WTC11 (cell line): ENCODE measurements at regions not wholly inside any gene's neighbourhood (a gene's known extent, or its start where the extent isn't known, plus 50 kb on each side); places are given as distances from the start of the nearest gene placed in this dataset.

Experiments
- ATAC-seq: fragments of 200-7000 bp; cut with Tn5 transposase; 2 replicates; pipeline ENCODE4 v1.10.0; 2021; ENCODE audit warnings: mild to moderate bottlenecking, moderate library complexity
- CTCF ChIA-PET: fragments of 300-600 bp; sonication (Branson Sonifier 250); formaldehyde crosslinking; loops from one replicate; lab custom pipeline; 2021; ENCODE audit warnings: antibody characterized with exemption; lab: Charles Lee
- POLR2A ChIA-PET: fragments of 350-600 bp; sonication (Branson Sonifier 250); formaldehyde crosslinking; loops from one replicate; lab custom pipeline; 2021; ENCODE audit warnings: antibody characterized with exemption; lab: Charles Lee
- DNase-seq: peaks from one replicate; pipeline ENCODE4 v3.0.0; 2021; ENCODE audit warnings: low spot score
- H3K27ac Mint-ChIP-seq: 2 replicates; pipeline ENCODE4 v1.8.0; 2021; ENCODE audit warnings: mixed read lengths
- H3K27me3 Mint-ChIP-seq: 2 replicates; pipeline ENCODE4 v1.8.0; 2021; ENCODE audit warnings: low read depth, mild to moderate bottlenecking, moderate library complexity, mixed read lengths
- H3K36me3 Mint-ChIP-seq: 2 replicates; pipeline ENCODE4 v1.8.0; 2021; ENCODE audit warnings: mixed read lengths
- H3K4me1 Mint-ChIP-seq: 2 replicates; pipeline ENCODE4 v1.8.0; 2022; ENCODE audit warnings: mixed read lengths
- H3K4me3 Mint-ChIP-seq: 2 replicates; pipeline ENCODE4 v1.8.0; 2021; ENCODE audit warnings: mild to moderate bottlenecking, moderate library complexity, mixed read lengths
- H3K9me3 Mint-ChIP-seq: 2 replicates; pipeline ENCODE4 v1.8.0; 2021; ENCODE audit warnings: mixed read lengths
- EMX1 ChIP-seq: fragments of 250-450 bp; sonication (Bioruptor Pico); IDR thresholded peaks from 2 replicates; pipeline ENCODE4 v1.8.0; 2021; ENCODE audit warnings: mild to moderate bottlenecking
- ESRRA ChIP-seq: sonication (generic); formaldehyde crosslinking; IDR thresholded peaks from 2 replicates; pipeline ENCODE4 v1.8.1; 2022; ENCODE audit warnings: mild to moderate bottlenecking, missing genetic modification reagents, borderline replicate concordance
- FOXP1 ChIP-seq: sonication (generic); formaldehyde crosslinking; IDR thresholded peaks from 2 replicates; pipeline ENCODE4 v1.8.0; 2022; ENCODE audit warnings: missing genetic modification reagents, mild to moderate bottlenecking, moderate library complexity, borderline replicate concordance
- GTF2I ChIP-seq: fragments of 250-450 bp; sonication (Bioruptor Pico); conservative IDR thresholded peaks from 2 replicates; pipeline ENCODE4 v1.4.0; 2021; ENCODE audit warnings: mild to moderate bottlenecking
- JAZF1 ChIP-seq: fragments of 250-450 bp; sonication (Bioruptor Pico); IDR thresholded peaks from 2 replicates; pipeline ENCODE4 v1.9.0; 2021; ENCODE audit warnings: moderate library complexity, mild to moderate bottlenecking, inconsistent platforms
- OVOL2 ChIP-seq: fragments of 250-450 bp; sonication (Bioruptor Pico); IDR thresholded peaks from 2 replicates; pipeline ENCODE4 v1.9.0; 2021; ENCODE audit warnings: mild to moderate bottlenecking, borderline replicate concordance
- RELA ChIP-seq: sonication (generic); formaldehyde crosslinking; IDR thresholded peaks from 2 replicates; pipeline ENCODE4 v1.8.1; 2022; ENCODE audit warnings: missing genetic modification reagents, mild to moderate bottlenecking, borderline replicate concordance
- SMAD4 ChIP-seq: sonication (generic); formaldehyde crosslinking; IDR thresholded peaks from 2 replicates; pipeline ENCODE4 v1.8.0; 2022; ENCODE audit warnings: mild to moderate bottlenecking, missing genetic modification reagents
- SP1 ChIP-seq: sonication (generic); formaldehyde crosslinking; conservative IDR thresholded peaks from 2 replicates; pipeline ENCODE4 v1.8.1; 2022; ENCODE audit warnings: missing genetic modification reagents
- ZNF121 ChIP-seq: sonication (generic); formaldehyde crosslinking; IDR thresholded peaks from 2 replicates; pipeline ENCODE4 v1.8.0; 2023; ENCODE audit warnings: missing genetic modification reagents
- ZNF232 ChIP-seq: sonication (generic); formaldehyde crosslinking; IDR thresholded peaks from 2 replicates; pipeline ENCODE4 v1.8.0; 2022; ENCODE audit warnings: mild to moderate bottlenecking, missing genetic modification reagents
- TF ChIP-seq, protein P1 (sequence below): sonication (generic); formaldehyde crosslinking; IDR thresholded peaks from 2 replicates; pipeline ENCODE4 v1.8.1; 2023; ENCODE audit warnings: mild to moderate bottlenecking, missing genetic modification reagents
- TF ChIP-seq, protein P2 (sequence below): sonication (generic); formaldehyde crosslinking; IDR thresholded peaks from 2 replicates; pipeline ENCODE4 v1.8.1; 2022; ENCODE audit warnings: missing genetic modification reagents, borderline replicate concordance
- TF ChIP-seq, protein P3 (sequence below): fragments of 250-450 bp; sonication (Bioruptor Pico); IDR thresholded peaks from 2 replicates; pipeline ENCODE4 v1.9.0; 2021; ENCODE audit warnings: moderate library complexity, mild to moderate bottlenecking, inconsistent platforms, borderline replicate concordance
- TF ChIP-seq, protein P4 (sequence below): fragments of 200-600 bp; IDR thresholded peaks from 2 replicates; pipeline ENCODE4 v1.8.0; 2022; ENCODE audit warnings: antibody characterized with exemption
- TF ChIP-seq, protein P5 (sequence below): sonication (generic); formaldehyde crosslinking; conservative IDR thresholded peaks from 2 replicates; pipeline ENCODE4 v1.8.1; 2022; ENCODE audit warnings: mild to moderate bottlenecking, missing genetic modification reagents
- TF ChIP-seq, protein P6 (sequence below): sonication (generic); formaldehyde crosslinking; IDR thresholded peaks from 2 replicates; pipeline ENCODE4 v1.8.1; 2023; ENCODE audit warnings: mild to moderate bottlenecking, missing genetic modification reagents, moderate library complexity
- TF ChIP-seq, protein P7 (sequence below): sonication (generic); formaldehyde crosslinking; IDR thresholded peaks from 2 replicates; pipeline ENCODE4 v1.8.1; 2023; ENCODE audit warnings: mild to moderate bottlenecking, moderate library complexity, missing genetic modification reagents
- TF ChIP-seq, protein P8 (sequence below): sonication (generic); formaldehyde crosslinking; conservative IDR thresholded peaks from 2 replicates; pipeline ENCODE4 v1.8.1; 2023; ENCODE audit warnings: mild to moderate bottlenecking, low read depth, missing genetic modification reagents, moderate library complexity

DNA sequence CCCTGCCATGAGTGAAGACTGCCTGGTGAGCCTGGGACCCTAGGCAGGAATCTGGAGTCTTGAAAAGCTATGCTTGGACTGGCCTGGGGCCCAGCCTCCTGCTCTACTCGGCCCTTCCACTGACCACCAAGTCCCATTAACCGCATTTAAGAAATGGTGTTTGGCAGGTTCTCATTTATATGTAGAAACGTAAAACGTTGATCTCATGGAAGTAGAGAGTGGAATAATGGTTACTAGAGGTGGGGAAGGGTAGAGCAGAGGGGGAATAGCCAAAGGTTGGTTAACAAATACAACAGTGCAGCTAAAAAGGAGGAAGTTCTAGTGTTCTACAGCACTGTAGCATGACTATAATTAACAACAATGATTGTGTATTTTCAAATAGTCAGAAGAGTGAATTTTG, 72.9 kb upstream of the EED start (continued):
- TF ChIP-seq, protein P1, sequence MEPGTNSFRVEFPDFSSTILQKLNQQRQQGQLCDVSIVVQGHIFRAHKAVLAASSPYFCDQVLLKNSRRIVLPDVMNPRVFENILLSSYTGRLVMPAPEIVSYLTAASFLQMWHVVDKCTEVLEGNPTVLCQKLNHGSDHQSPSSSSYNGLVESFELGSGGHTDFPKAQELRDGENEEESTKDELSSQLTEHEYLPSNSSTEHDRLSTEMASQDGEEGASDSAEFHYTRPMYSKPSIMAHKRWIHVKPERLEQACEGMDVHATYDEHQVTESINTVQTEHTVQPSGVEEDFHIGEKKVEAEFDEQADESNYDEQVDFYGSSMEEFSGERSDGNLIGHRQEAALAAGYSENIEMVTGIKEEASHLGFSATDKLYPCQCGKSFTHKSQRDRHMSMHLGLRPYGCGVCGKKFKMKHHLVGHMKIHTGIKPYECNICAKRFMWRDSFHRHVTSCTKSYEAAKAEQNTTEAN (CRISPR knock-in tag) = no peak

DNA sequence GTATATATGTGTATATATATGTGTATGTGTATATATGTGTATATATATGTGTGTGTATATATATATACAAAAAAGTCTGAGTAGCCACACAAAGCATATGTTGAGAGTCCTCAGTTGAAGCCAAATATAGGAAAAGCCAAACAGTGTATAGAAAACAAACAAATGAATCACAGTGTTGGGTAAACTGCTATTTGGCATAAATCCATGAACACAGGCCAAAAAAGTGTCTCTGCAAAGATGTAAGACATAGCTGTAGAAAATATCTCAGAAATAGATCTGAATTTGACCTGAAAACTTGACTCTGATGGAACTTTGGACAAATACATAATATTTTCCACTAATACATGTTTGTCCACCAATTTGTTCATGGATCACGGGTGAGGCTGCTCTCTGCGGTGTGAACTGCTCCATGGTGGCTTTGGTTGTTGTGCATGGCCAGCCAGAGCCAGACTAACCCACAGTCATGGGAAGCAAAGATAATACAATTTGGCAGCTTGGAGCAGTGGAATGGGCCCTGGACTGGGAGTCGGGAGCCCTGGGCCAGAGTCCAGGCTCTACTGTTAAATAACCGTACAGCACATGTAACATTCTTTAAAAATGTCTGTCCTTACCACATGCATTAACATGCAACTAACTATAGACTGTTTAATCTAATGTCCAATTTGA, 76.9 kb upstream of the EED start:
- TF ChIP-seq ZNF232 (CRISPR knock-in tag) = no peak
- TF ChIP-seq, protein P1 (CRISPR knock-in tag) = no peak
- no peak for TF ChIP-seq SMAD4 (CRISPR knock-in tag)
- TF ChIP-seq SP1 (CRISPR knock-in tag) = no peak
- TF ChIP-seq, protein P2, sequence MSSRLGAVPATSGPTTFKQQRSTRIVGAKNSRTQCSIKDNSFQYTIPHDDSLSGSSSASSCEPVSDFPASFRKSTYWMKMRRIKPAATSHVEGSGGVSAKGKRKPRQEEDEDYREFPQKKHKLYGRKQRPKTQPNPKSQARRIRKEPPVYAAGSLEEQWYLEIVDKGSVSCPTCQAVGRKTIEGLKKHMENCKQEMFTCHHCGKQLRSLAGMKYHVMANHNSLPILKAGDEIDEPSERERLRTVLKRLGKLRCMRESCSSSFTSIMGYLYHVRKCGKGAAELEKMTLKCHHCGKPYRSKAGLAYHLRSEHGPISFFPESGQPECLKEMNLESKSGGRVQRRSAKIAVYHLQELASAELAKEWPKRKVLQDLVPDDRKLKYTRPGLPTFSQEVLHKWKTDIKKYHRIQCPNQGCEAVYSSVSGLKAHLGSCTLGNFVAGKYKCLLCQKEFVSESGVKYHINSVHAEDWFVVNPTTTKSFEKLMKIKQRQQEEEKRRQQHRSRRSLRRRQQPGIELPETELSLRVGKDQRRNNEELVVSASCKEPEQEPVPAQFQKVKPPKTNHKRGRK (CRISPR knock-in tag) = no peak
- no peak for TF ChIP-seq FOXP1 (CRISPR knock-in tag)
- no peak for TF ChIP-seq RELA (CRISPR knock-in tag)
- no peak for TF ChIP-seq ESRRA
- no peak for TF ChIP-seq EMX1 (CRISPR knock-in tag)
- TF ChIP-seq OVOL2 (CRISPR knock-in tag) = no peak
- no peak for TF ChIP-seq GTF2I (CRISPR knock-in tag)
- TF ChIP-seq, protein P3, sequence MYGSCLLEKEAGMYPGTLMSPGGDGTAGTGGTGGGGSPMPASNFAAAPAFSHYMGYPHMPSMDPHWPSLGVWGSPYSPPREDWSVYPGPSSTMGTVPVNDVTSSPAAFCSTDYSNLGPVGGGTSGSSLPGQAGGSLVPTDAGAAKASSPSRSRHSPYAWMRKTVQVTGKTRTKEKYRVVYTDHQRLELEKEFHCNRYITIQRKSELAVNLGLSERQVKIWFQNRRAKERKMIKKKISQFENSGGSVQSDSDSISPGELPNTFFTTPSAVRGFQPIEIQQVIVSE (CRISPR knock-in tag) = no peak
- no peak for TF ChIP-seq JAZF1 (CRISPR knock-in tag)
- TF ChIP-seq, protein P4, sequence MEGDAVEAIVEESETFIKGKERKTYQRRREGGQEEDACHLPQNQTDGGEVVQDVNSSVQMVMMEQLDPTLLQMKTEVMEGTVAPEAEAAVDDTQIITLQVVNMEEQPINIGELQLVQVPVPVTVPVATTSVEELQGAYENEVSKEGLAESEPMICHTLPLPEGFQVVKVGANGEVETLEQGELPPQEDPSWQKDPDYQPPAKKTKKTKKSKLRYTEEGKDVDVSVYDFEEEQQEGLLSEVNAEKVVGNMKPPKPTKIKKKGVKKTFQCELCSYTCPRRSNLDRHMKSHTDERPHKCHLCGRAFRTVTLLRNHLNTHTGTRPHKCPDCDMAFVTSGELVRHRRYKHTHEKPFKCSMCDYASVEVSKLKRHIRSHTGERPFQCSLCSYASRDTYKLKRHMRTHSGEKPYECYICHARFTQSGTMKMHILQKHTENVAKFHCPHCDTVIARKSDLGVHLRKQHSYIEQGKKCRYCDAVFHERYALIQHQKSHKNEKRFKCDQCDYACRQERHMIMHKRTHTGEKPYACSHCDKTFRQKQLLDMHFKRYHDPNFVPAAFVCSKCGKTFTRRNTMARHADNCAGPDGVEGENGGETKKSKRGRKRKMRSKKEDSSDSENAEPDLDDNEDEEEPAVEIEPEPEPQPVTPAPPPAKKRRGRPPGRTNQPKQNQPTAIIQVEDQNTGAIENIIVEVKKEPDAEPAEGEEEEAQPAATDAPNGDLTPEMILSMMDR = no peak
- TF ChIP-seq, protein P5, sequence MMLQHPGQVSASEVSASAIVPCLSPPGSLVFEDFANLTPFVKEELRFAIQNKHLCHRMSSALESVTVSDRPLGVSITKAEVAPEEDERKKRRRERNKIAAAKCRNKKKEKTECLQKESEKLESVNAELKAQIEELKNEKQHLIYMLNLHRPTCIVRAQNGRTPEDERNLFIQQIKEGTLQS (CRISPR knock-in tag) = no peak
- TF ChIP-seq ZNF121 (CRISPR knock-in tag) = no peak
- TF ChIP-seq, protein P6, sequence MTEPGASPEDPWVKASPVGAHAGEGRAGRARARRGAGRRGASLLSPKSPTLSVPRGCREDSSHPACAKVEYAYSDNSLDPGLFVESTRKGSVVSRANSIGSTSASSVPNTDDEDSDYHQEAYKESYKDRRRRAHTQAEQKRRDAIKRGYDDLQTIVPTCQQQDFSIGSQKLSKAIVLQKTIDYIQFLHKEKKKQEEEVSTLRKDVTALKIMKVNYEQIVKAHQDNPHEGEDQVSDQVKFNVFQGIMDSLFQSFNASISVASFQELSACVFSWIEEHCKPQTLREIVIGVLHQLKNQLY (CRISPR knock-in tag) = no peak
- TF ChIP-seq, protein P7, sequence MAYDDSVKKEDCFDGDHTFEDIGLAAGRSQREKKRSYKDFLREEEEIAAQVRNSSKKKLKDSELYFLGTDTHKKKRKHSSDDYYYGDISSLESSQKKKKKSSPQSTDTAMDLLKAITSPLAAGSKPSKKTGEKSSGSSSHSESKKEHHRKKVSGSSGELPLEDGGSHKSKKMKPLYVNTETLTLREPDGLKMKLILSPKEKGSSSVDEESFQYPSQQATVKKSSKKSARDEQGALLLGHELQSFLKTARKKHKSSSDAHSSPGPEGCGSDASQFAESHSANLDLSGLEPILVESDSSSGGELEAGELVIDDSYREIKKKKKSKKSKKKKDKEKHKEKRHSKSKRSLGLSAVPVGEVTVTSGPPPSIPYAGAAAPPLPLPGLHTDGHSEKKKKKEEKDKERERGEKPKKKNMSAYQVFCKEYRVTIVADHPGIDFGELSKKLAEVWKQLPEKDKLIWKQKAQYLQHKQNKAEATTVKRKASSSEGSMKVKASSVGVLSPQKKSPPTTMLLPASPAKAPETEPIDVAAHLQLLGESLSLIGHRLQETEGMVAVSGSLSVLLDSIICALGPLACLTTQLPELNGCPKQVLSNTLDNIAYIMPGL (CRISPR knock-in tag) = no peak
- TF ChIP-seq, protein P8, sequence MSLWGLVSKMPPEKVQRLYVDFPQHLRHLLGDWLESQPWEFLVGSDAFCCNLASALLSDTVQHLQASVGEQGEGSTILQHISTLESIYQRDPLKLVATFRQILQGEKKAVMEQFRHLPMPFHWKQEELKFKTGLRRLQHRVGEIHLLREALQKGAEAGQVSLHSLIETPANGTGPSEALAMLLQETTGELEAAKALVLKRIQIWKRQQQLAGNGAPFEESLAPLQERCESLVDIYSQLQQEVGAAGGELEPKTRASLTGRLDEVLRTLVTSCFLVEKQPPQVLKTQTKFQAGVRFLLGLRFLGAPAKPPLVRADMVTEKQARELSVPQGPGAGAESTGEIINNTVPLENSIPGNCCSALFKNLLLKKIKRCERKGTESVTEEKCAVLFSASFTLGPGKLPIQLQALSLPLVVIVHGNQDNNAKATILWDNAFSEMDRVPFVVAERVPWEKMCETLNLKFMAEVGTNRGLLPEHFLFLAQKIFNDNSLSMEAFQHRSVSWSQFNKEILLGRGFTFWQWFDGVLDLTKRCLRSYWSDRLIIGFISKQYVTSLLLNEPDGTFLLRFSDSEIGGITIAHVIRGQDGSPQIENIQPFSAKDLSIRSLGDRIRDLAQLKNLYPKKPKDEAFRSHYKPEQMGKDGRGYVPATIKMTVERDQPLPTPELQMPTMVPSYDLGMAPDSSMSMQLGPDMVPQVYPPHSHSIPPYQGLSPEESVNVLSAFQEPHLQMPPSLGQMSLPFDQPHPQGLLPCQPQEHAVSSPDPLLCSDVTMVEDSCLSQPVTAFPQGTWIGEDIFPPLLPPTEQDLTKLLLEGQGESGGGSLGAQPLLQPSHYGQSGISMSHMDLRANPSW (CRISPR knock-in tag) = no peak
- Mint-ChIP-seq H3K27me3 (no peaks in the 10 kb centered on the region), H3K36me3 (no peaks in the 10 kb centered on the region), H3K4me3 (no peak overlapping the region), H3K4me1 (no peaks in the 10 kb centered on the region; the same call in 1 of the 2 replicates), H3K27ac (no peak overlapping the region), H3K9me3 (peaks cover 5% of the 10 kb centered on the region; the same call in 1 of the 2 replicates)
- ATAC-seq (no peak), DNase-seq (no peak)
- POLR2A ChIA-PET = no interaction called here
- CTCF ChIA-PET = no interaction called here
